CD4-positive, alpha-beta T cell (primary cell): ENCODE measurements at regions not wholly inside any gene's neighbourhood (a gene's known extent, or its start where the extent isn't known, plus 50 kb on each side); places are given as distances from the start of the nearest gene placed in this dataset.

ENCODE experiments used
- ATAC-seq: fragments of 200-7000 bp; cut with Tn5 transposase; one replicate; pipeline ENCODE4 v1.10.0; 2022; ENCODE audit warnings: mild to moderate bottlenecking; ENCODE audit not compliant: poor library complexity
- CTCF ChIA-PET: fragments of 350-600 bp; sonication (Branson Sonifier 250); formaldehyde crosslinking; loops from one replicate; lab custom pipeline; 2021; ENCODE audit warnings: antibody characterized with exemption, inconsistent platforms; lab: Charles Lee
- POLR2A ChIA-PET: fragments of 350-600 bp; sonication (Branson Sonifier 250); formaldehyde crosslinking; loops from one replicate; lab custom pipeline; 2021; ENCODE audit warnings: antibody characterized with exemption, inconsistent platforms; lab: Charles Lee
- DNase-seq, 14 experiments: peaks; one replicate each; pipeline ENCODE4 v3.0.0-alpha.2; 2013 to 2020; ENCODE audit warnings: mixed read lengths in 2 of 14
- H3K27ac ChIP-seq, 2 donors: one replicate each; pipeline versions ENCODE4 v1.5.1 to v1.7.0; 2013; ENCODE audit warnings: low read length in 2 of 2, low read depth in 1 of 2, mild to moderate bottlenecking in 1 of 2
- H3K27me3 ChIP-seq, 2 experiments: 1 replicate in 1 of 2; 2 replicates in 1 of 2; pipeline versions ENCODE4 v1.6.1 to v1.7.0; 2013; ENCODE audit warnings: low read length in 2 of 2, control low read depth in 1 of 2, mild to moderate bottlenecking in 1 of 2, moderate library complexity in 1 of 2; ENCODE audit not compliant: insufficient read depth in 2 of 2, control insufficient read depth in 1 of 2
- H3K36me3 ChIP-seq: one replicate; pipeline ENCODE4 v1.6.1; 2013; ENCODE audit warnings: low read length, control low read depth; ENCODE audit not compliant: insufficient read depth
- H3K4me1 ChIP-seq: one replicate; pipeline ENCODE4 v1.6.1; 2013; ENCODE audit warnings: low read length, control low read depth; ENCODE audit not compliant: insufficient read depth
- H3K4me3 ChIP-seq: one replicate; pipeline ENCODE4 v1.5.1; 2013; ENCODE audit warnings: mild to moderate bottlenecking, low read length, moderate library complexity
- H3K9me3 ChIP-seq, 2 experiments: 1 replicate in 1 of 2; 2 replicates in 1 of 2; pipeline versions ENCODE4 v1.6.1 to v1.7.0; 2013; ENCODE audit warnings: low read length in 2 of 2, mild to moderate bottlenecking in 2 of 2, control low read depth in 1 of 2, moderate library complexity in 1 of 2; ENCODE audit not compliant: control insufficient read depth in 1 of 2, insufficient read depth in 1 of 2
- H3K27ac Mint-ChIP-seq: one replicate; pipeline ENCODE4 v1.8.0; 2020; ENCODE audit warnings: mixed read lengths
- H3K27me3 Mint-ChIP-seq: one replicate; pipeline ENCODE4 v1.8.0; 2021; ENCODE audit warnings: mixed read lengths
- H3K36me3 Mint-ChIP-seq: one replicate; pipeline ENCODE4 v1.8.0; 2021; ENCODE audit warnings: low read depth, mixed read lengths
- H3K4me1 Mint-ChIP-seq: one replicate; pipeline ENCODE4 v1.8.0; 2021; ENCODE audit warnings: low read depth, mixed read lengths
- H3K4me3 Mint-ChIP-seq: one replicate; pipeline ENCODE4 v1.8.0; 2020; ENCODE audit warnings: mild to moderate bottlenecking, mixed read lengths
- H3K9me3 Mint-ChIP-seq: one replicate; pipeline ENCODE4 v1.8.0; 2020; ENCODE audit warnings: mixed read lengths
- CTCF ChIP-seq: fragments of 200-600 bp; IDR thresholded peaks from one replicate; pipeline ENCODE4 v1.8.0; 2022; ENCODE audit warnings: antibody characterized with exemption, mild to moderate bottlenecking
- intact Hi-C, 2 experiments: fragments of 100-400 bp; cut with DNase I in 1 of 2; cut with micrococcal nuclease in 1 of 2; formaldehyde crosslinking; loops; one replicate each; pipeline versions ENCODE4 v1.15.1 to v1.9.0; 2023 to 2025; cut with DNase I, micrococcal nuclease

GRCh38 chr11:105282658-105283057 lies 143.1 kb upstream of the CARD18 start:
- no peak overlapping the region for H3K27ac Mint-ChIP-seq
- ChIA-PET POLR2A (no interaction called here), CTCF (no interaction called here)
- H3K4me1 Mint-ChIP-seq, result no peaks in the 10 kb centered on the region
- Histone ChIP-seq H3K4me1 (no peaks in the 10 kb centered on the region), H3K27ac (no peak overlapping the region), H3K9me3 (no peaks in the 10 kb centered on the region), H3K4me3 (no peak overlapping the region), H3K36me3 (no peaks in the 10 kb centered on the region), H3K27me3 (no peaks in the 10 kb centered on the region)
- H3K4me3 Mint-ChIP-seq, result no peak overlapping the region
- TF ChIP-seq CTCF, result no peak
- no peaks in the 10 kb centered on the region for H3K9me3 Mint-ChIP-seq
- H3K36me3 Mint-ChIP-seq, result no peaks in the 10 kb centered on the region
- peaks cover 17% of the 10 kb centered on the region for H3K27me3 Mint-ChIP-seq
- intact Hi-C loops, result no loop called here
- DNase-seq, result no peak
- no peak for ATAC-seq

GRCh38 chr11:105274631-105275030 lies 135.1 kb upstream of the CARD18 start:
- Histone ChIP-seq H3K36me3 (no peaks in the 10 kb centered on the region), H3K4me1 (no peaks in the 10 kb centered on the region), H3K4me3 (no peak overlapping the region), H3K27me3 (no peaks in the 10 kb centered on the region), H3K9me3 (no peaks in the 10 kb centered on the region), H3K27ac (no peak overlapping the region)
- intact Hi-C loops, result no loop called here
- Mint-ChIP-seq H3K4me1 (no peaks in the 10 kb centered on the region), H3K36me3 (no peaks in the 10 kb centered on the region), H3K27ac (no peak overlapping the region), H3K27me3 (no peaks in the 10 kb centered on the region), H3K4me3 (no peak overlapping the region), H3K9me3 (no peaks in the 10 kb centered on the region)
- no peak for ATAC-seq
- CTCF ChIA-PET, result no interaction called here
- no peak for DNase-seq
- POLR2A ChIA-PET, result no interaction called here
- no peak for TF ChIP-seq CTCF

- Mint-ChIP-seq H3K4me3 (no peak overlapping the region), H3K27me3 (no peaks in the 10 kb centered on the region), H3K9me3 (no peaks in the 10 kb centered on the region), H3K4me1 (no peaks in the 10 kb centered on the region), H3K27ac (no peak overlapping the region), H3K36me3 (no peaks in the 10 kb centered on the region)
- H3K4me1 ChIP-seq, result no peaks in the 10 kb centered on the region
- H3K27ac ChIP-seq, result no peak overlapping the region
- no peaks in the 10 kb centered on the region for H3K9me3 ChIP-seq
- ATAC-seq (no peak), DNase-seq (no peak)
- no peak for TF ChIP-seq CTCF
- no peaks in the 10 kb centered on the region for H3K36me3 ChIP-seq
- POLR2A ChIA-PET, result no interaction called here
- H3K27me3 ChIP-seq, result no peaks in the 10 kb centered on the region
- intact Hi-C loops, result no loop called here
- no peak overlapping the region for H3K4me3 ChIP-seq
- CTCF ChIA-PET, result no interaction called here
These were observed 134.2 kb upstream of the CARD18 start for GRCh38 chr11:105273660-105274280.
